NCI-H460 (cell line): ENCODE measurements at regions not wholly inside any gene's neighbourhood (a gene's known extent, or its start where the extent isn't known, plus 50 kb on each side); places are given as distances from the start of the nearest gene placed in this dataset.

Experiments used
- DNase-seq: peaks from one replicate; pipeline ENCODE4 v3.0.0-alpha.2; 2016; ENCODE audit warnings: low read depth; ENCODE audit errors: extremely low read depth

GRCh38 chr12:46131732-46132469 is 136.9 kb downstream of the SLC38A1 start:
- DNase-seq = no peak

GRCh38 chr12:46127656-46128055 is 137.3 kb upstream of the SCAF11 start:
- DNase-seq = no peak

GRCh38 chr12:46126050-46126727 is 135.8 kb upstream of the SCAF11 start:
- DNase-seq = no peak

DNA sequence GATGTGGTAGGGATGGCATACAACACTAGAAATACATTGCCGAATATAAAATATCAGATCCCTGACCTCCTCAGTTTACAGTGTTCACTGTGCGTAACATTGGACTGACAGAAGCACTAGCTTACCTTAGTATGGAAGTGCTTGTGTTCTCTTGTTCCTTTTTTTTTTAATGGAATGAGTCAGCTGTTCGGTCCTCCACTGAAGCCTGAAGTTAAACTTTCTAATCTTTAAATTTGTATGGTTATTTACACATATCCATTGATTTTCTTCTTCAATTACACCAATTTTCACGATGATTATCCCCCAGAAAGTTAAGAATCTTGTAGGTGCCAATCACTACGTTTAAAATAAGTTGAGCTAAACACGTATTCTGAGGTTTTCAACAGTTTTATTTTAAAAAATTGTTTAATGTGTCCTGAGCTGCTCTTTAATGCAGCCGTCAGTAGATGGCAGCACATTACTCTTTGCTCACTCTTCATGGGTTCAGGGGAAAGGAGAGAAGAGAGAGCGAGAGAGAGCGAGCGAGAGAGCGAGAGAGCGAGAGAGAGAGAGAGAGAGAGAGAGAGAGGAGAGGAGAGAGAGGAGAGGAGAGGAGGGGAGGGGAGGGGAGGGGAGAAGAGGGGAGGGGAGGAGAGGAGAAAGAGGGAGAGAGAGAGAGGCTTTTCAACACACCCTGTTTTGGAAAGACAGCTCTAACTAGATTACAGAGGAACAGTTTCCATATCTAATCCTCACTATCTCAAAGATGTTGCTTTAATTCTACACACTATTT is 134.7 kb upstream of the SCAF11 start:
- peak; percentile 84 for DNase-seq

DNA sequence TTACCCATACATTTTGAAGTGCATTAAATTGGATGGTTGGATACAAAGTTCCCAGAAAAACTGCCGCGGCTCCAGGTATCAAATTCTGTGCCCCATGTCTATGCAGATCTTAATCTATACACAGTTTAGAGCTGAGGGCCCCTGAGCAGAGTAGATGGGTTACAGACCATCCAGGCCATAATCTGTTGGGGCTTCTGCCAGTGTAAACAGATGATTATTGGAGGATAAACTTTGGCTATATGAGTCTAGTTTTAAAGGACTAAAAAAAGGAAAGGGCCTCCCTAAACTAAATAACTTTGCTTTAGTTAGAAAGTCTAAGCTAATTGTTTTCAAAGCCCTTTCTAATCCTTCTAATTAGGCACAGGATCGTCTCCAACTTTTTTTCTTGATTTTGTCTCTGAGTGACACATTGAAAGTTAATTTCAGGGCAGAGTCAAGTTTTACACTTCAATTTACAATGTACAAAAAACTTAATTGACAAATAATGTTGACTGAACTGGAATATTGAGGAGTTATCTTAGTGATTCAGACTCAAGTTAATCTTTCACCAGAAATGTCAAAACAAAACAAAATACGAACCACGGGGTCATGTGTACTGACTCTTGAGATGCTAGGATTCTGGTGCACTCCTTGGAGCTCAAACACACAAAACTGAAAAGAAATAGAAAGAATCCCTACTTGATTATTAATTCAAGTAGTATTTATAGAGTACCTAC is 133.9 kb upstream of the SCAF11 start:
- no peak for DNase-seq

DNA sequence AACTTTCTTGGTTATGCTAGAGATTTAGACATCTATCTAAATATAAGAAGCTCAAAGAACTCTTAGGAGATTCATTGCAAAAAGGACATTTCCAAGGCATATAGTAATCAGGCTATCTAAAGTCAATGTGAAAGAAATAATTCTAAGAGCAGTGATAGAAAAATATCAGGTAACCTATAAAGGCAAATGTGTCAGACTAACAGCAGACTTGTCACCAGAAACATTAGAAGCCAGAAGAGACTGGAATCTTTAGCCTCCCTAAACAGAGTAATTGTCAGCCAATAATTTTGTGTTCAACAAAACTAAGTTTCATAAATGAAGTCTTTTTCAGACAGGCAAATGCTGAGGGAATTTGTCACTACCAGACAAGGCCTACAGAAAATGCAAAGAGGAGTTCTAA is 122.0 kb upstream of the SCAF11 start:
- DNase-seq = no peak

- DNase-seq = no peak
These were observed 121.3 kb upstream of the SCAF11 start for GRCh38 chr12:46111715-46112114.

DNA sequence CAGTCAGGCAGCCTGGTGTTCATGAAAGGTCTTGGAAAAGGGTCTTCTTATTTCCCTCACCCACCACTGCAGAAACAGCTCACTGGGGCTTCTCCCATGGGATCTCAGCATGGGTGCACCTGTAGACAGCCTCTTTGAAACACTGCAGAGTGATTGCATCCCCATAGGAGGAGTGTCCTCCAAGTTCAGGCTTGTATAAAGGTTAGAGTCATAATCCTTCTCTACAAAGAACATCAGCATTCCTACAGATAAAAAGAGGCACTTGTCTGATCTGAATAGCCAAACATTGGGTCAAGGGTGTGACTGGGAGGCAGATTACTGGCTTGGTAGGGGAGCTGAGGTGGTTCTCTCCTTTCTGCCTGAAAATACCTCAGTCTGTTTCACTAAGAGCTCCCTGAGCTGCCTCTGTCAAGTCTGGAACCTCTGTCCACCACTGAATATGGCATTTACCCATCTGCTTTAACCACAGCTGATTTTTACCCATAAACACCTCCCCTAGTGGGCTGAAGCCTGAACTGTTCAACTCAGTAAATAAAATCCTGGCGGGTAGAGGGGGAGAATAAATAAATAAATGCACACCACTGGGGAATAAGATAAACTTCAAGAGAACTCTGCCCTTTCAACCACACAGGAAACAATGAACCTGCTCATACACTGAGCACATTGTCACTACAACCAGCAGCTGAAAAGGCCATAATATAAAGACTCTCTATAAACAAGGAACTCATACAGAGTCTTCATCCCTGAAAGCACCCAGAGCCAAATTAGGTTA is 120.7 kb upstream of the SCAF11 start:
- DNase-seq = no peak

GRCh38 chr12:46110223-46110611 is 119.8 kb upstream of the SCAF11 start:
- DNase-seq = no peak

- no peak for DNase-seq
These were observed 119.2 kb upstream of the SCAF11 start for GRCh38 chr12:46109343-46110222.

DNA sequence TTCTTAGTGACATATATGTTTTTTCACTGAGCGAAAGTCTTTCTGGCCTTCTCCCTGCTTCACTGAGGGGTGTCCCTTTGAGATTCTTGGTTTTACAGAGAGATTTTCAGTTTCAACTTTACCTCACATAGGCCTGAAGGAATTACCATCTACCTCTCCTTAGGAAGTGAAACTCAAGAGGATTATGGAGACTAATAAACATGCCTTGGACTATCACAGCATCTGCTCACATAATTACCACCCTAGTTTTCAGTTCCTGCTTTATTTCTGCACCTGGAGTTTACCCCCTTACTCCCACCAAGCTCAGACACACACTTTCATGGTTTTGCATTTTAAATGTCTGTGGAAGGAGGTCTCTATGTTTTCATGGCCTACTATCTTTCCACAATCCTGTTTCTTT is 118.3 kb upstream of the SCAF11 start:
- DNase-seq = no peak

- no peak for DNase-seq
These were observed 117.2 kb upstream of the SCAF11 start for GRCh38 chr12:46107591-46107990.

- DNase-seq = no peak
These were observed 115.4 kb upstream of the SCAF11 start for GRCh38 chr12:46105735-46106134.

- no peak for DNase-seq
These were observed 113.4 kb upstream of the SCAF11 start for GRCh38 chr12:46103559-46104383.

DNA sequence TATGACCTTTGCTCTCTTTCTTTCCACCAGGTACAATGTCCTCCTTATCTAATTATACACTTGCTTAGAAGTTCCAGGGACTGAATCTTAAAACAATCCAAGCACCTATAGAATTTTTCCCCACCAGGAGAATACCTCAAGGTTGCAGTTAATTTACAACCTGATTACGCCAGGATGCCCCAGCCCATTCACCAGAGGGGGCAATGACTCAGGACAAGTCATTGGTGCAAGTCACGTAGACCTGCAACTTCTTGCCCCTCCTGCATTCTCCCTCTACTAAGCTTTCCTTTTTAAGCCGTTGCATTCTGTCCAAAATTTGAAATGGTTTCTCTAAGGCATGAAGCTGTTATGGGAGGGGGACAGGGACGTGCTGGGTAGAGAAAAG is 111.1 kb upstream of the SCAF11 start:
- no peak for DNase-seq

DNA sequence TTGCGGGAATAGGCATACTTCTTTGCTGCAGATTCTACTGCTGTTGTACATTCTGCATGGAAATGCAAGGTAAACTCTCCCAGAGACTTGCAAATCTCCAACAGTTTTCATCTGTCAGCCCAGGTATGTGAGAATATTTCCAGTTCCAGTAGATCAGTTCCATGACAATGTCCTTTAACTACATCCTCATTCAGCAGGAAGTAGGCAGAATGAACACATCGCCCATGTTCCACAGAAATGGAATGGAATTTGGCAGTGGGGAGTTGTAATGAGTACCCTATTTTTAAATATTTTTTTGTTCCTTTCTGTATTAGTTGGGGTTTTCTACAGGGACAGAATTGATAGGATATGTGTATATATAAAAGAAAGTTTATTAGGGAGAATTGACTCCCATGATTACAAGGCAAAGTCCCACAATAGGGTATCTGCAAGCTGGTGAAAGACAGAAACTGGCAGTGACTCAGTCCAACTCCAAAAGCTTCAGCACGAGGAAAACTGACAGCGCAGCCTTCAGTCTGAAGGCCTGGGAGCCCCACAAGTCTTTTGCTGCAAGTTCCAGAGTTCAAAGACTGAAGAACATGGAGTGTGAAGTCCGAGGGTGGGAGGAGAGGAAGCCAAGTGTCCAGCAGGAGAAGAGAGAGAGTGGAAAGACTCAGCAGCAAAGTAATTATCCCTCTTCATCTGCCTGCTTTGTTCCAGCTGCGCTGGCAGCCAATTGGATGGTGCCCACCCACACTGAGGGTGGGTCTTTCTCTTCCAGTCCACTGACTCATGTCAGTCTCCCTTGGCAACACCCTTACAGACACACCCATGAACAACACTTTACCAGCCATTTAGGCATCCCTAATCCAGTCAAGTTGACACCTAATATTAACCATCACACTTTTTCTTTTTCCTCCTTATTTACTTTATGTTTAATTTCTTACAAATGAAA is 110.4 kb upstream of the SCAF11 start:
- no peak for DNase-seq

DNA sequence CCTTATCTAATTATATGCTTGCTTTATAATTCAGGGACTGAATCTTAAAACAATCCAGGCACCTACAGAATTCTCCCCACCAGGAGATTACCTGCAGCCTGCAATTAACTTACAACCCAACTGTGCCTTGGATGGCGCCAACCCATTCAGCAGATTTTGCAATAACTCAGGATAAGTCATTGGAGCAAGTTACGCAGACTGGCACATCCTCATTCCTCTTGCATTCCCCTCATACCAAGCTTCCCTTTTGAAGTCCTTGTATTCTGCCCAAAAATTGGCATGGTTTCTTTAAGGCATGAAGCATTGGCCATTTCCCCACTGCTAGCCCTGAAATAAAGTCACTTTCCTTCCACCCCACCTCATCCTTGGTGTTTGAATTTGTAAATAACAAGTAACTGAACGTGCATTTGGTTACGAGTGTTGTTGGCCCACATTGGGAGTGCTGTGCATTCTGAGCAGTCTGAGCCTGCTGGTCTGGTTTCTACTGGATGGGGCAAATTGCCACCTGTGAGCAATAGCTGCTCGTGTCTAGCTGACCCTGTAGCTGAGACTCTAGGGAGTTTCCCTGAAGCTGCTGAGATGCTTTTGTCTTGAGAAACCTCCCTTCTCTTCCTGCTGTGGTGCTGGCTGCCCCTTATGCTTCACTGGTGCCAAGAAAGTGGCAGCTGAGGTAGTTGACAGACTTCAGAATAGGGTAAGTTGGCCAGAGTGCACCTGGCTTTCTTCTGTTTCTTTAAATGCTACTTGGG is 99.2 kb upstream of the SCAF11 start:
- no peak for DNase-seq
